A673 (cell line): ENCODE measurements at regions not wholly inside any gene's neighbourhood (a gene's known extent, or its start where the extent isn't known, plus 50 kb on each side); places are given as distances from the start of the nearest gene placed in this dataset.

ENCODE experiments used
- CTCF ChIP-seq: fragments of 300-800, 200-600 bp; sonication (generic); conservative IDR thresholded peaks from 2 replicates; pipeline ENCODE4 v1.5.1; 2017; ENCODE audit warnings: low read depth, mild to moderate bottlenecking, antibody characterized with exemption, low read length, moderate library complexity, mixed read lengths
- EZH2 ChIP-seq: fragments of 200-600 bp; sonication (generic); IDR thresholded peaks from 2 replicates; pipeline ENCODE4 v1.6.1; 2017; ENCODE audit warnings: borderline replicate concordance, low read depth, mild to moderate bottlenecking, mixed read lengths, antibody characterized with exemption, low read length; ENCODE audit not compliant: poor library complexity, severe bottlenecking

GRCh38 chr17:74037320-74037719 is 166.2 kb upstream of the RPL38 start:
- TF ChIP-seq CTCF (no peak), EZH2 (no peak)
